ENCODE measurements at regions not wholly inside any gene's neighbourhood (a gene's known extent, or its start where the extent isn't known, plus 50 kb on each side); places are given as distances from the start of the nearest gene placed in this dataset.

GRCh38 chr13:34570698-34571353, 371.2 kb upstream of the NBEA start:
- no peak for TF ChIP-seq GATA3 (IDR thresholded peaks at IDR 0.05; ENCODE audit: low read depth, low read length)
- TF ChIP-seq GATA2 (IDR thresholded peaks at IDR 0.05; ENCODE audit: low read depth, low read length): no peak

GRCh38 chr13:34571716-34572115, 370.4 kb upstream of the NBEA start:
- TF ChIP-seq GATA2 (IDR thresholded peaks at IDR 0.05; ENCODE audit: low read depth, low read length) (no peak), GATA3 (IDR thresholded peaks at IDR 0.05; ENCODE audit: low read depth, low read length) (no peak)

GRCh38 chr13:34577051-34577450, 365.0 kb upstream of the NBEA start:
- TF ChIP-seq GATA2 (IDR thresholded peaks at IDR 0.05; ENCODE audit: low read depth, low read length): no peak
- TF ChIP-seq GATA3 (IDR thresholded peaks at IDR 0.05; ENCODE audit: low read depth, low read length): no peak

- TF ChIP-seq GATA2 (IDR thresholded peaks at IDR 0.05; ENCODE audit: low read depth, low read length) (no peak), GATA3 (IDR thresholded peaks at IDR 0.05; ENCODE audit: low read depth, low read length) (no peak)
These were observed 363.6 kb upstream of the NBEA start for GRCh38 chr13:34578471-34578870.

GRCh38 chr13:34578917-34579316, 363.2 kb upstream of the NBEA start:
- TF ChIP-seq GATA3 (IDR thresholded peaks at IDR 0.05; ENCODE audit: low read depth, low read length) (no peak), GATA2 (IDR thresholded peaks at IDR 0.05; ENCODE audit: low read depth, low read length) (no peak)

GRCh38 chr13:34583181-34583580, 358.9 kb upstream of the NBEA start:
- no peak for TF ChIP-seq GATA3 (IDR thresholded peaks at IDR 0.05; ENCODE audit: low read depth, low read length)

GRCh38 chr13:34587576-34587975, 354.5 kb upstream of the NBEA start:
- TF ChIP-seq GATA2 (IDR thresholded peaks at IDR 0.05; ENCODE audit: low read depth, low read length) (no peak), GATA3 (IDR thresholded peaks at IDR 0.05; ENCODE audit: low read depth, low read length) (no peak)

- no peak for TF ChIP-seq GATA2 (IDR thresholded peaks at IDR 0.05; ENCODE audit: low read depth, low read length)
- TF ChIP-seq GATA3 (IDR thresholded peaks at IDR 0.05; ENCODE audit: low read depth, low read length): no peak
These were observed 353.7 kb upstream of the NBEA start for GRCh38 chr13:34588362-34588761.

- TF ChIP-seq GATA3 (IDR thresholded peaks at IDR 0.05; ENCODE audit: low read depth, low read length): no peak
- TF ChIP-seq GATA2 (IDR thresholded peaks at IDR 0.05; ENCODE audit: low read depth, low read length): no peak
These were observed 352.5 kb upstream of the NBEA start for GRCh38 chr13:34589581-34589980.

GRCh38 chr13:34591129-34591528, 350.9 kb upstream of the NBEA start:
- TF ChIP-seq GATA2 (IDR thresholded peaks at IDR 0.05; ENCODE audit: low read depth, low read length) (no peak), GATA3 (IDR thresholded peaks at IDR 0.05; ENCODE audit: low read depth, low read length) (no peak)

GRCh38 chr13:34591900-34592529, 350.1 kb upstream of the NBEA start:
- TF ChIP-seq GATA3 (IDR thresholded peaks at IDR 0.05; ENCODE audit: low read depth, low read length) (no peak), GATA2 (IDR thresholded peaks at IDR 0.05; ENCODE audit: low read depth, low read length) (no peak)

GRCh38 chr13:34593658-34594057, 348.4 kb upstream of the NBEA start:
- TF ChIP-seq GATA2 (IDR thresholded peaks at IDR 0.05; ENCODE audit: low read depth, low read length) (no peak), GATA3 (IDR thresholded peaks at IDR 0.05; ENCODE audit: low read depth, low read length) (no peak)

- no peak for TF ChIP-seq GATA3 (IDR thresholded peaks at IDR 0.05; ENCODE audit: low read depth, low read length)
- TF ChIP-seq GATA2 (IDR thresholded peaks at IDR 0.05; ENCODE audit: low read depth, low read length): no peak
These were observed 347.6 kb upstream of the NBEA start for GRCh38 chr13:34594507-34594906.

- TF ChIP-seq GATA2 (IDR thresholded peaks at IDR 0.05; ENCODE audit: low read depth, low read length) (no peak), GATA3 (IDR thresholded peaks at IDR 0.05; ENCODE audit: low read depth, low read length) (no peak)
These were observed 333.7 kb upstream of the NBEA start for GRCh38 chr13:34608331-34608730.

GRCh38 chr13:34611671-34612070, 330.4 kb upstream of the NBEA start:
- TF ChIP-seq GATA3 (IDR thresholded peaks at IDR 0.05; ENCODE audit: low read depth, low read length) (no peak), GATA2 (IDR thresholded peaks at IDR 0.05; ENCODE audit: low read depth, low read length) (no peak)

All from SH-SY5Y (cell line).